Cerebellar cortex (tissue), 1 donor: ENCODE measurements at regions not wholly inside any gene's neighbourhood (a gene's known extent, or its start where the extent isn't known, plus 50 kb on each side); places are given as distances from the start of the nearest gene placed in this dataset.

Experiments
- DNase-seq: peaks from one replicate; pipeline ENCODE4 v3.0.0-alpha.2; 2015; ENCODE audit warnings: low spot score

GRCh38 chr14:98943907-98944306 is 328.1 kb downstream of the BCL11B start:
- DNase-seq = no peak

GRCh38 chr14:98944989-98945388 is 327.0 kb downstream of the BCL11B start:
- DNase-seq = no peak

- DNase-seq = peak; percentile 56
Observed at GRCh38 chr14:98945611-98946570, 326.1 kb downstream of the BCL11B start.

GRCh38 chr14:98946940-98947339 is 325.1 kb downstream of the BCL11B start:
- no peak for DNase-seq

GRCh38 chr14:98947911-98948595 is 323.9 kb downstream of the BCL11B start:
- no peak for DNase-seq

GRCh38 chr14:98949051-98949450 is 322.9 kb downstream of the BCL11B start:
- peak; percentile 5 for DNase-seq

GRCh38 chr14:98949481-98950135 is 322.4 kb downstream of the BCL11B start:
- peak; percentile 55 for DNase-seq

- peak; percentile 94 for DNase-seq
Observed at GRCh38 chr14:98950353-98950895, 321.6 kb downstream of the BCL11B start.

- DNase-seq = peak; percentile 54
Observed at GRCh38 chr14:98951031-98951430, 321.0 kb downstream of the BCL11B start.

- DNase-seq = no peak
Observed at GRCh38 chr14:98951521-98952152, 320.4 kb downstream of the BCL11B start.

GRCh38 chr14:98952593-98953350 is 319.2 kb downstream of the BCL11B start:
- no peak for DNase-seq

GRCh38 chr14:98953551-98954348 is 318.2 kb downstream of the BCL11B start:
- DNase-seq = no peak

GRCh38 chr14:98954349-98955000 is 317.5 kb downstream of the BCL11B start:
- no peak for DNase-seq

GRCh38 chr14:98955036-98955740 is 316.8 kb downstream of the BCL11B start:
- no peak for DNase-seq

- no peak for DNase-seq
Observed at GRCh38 chr14:98955741-98956070, 316.3 kb downstream of the BCL11B start.

- no peak for DNase-seq
Observed at GRCh38 chr14:98956181-98956580, 315.8 kb downstream of the BCL11B start.

GRCh38 chr14:98956661-98957060 is 315.3 kb downstream of the BCL11B start:
- DNase-seq = no peak

- no peak for DNase-seq
Observed at GRCh38 chr14:98957211-98958047, 314.6 kb downstream of the BCL11B start.
